ENCODE measurements at regions not wholly inside any gene's neighbourhood (a gene's known extent, or its start where the extent isn't known, plus 50 kb on each side); places are given as distances from the start of the nearest gene placed in this dataset.

- no peak for TF ChIP-seq CTCF (IDR thresholded peaks at IDR 0.05)
- no peak for TF ChIP-seq EZH2phosphoT487 (IDR thresholded peaks at IDR 0.05)
- TF ChIP-seq EZH2 (IDR thresholded peaks at IDR 0.05) = no peak
These were observed 437.7 kb downstream of the PMP22 start for GRCh38 chr17:14827396-14827919.
